Astrocyte (in vitro differentiated cells and primary cell): ENCODE measurements at regions not wholly inside any gene's neighbourhood (a gene's known extent, or its start where the extent isn't known, plus 50 kb on each side); places are given as distances from the start of the nearest gene placed in this dataset.

Experiments
- EZH2 ChIP-seq: IDR thresholded peaks from 2 replicates; pipeline ENCODE4 v1.6.1; 2012; ENCODE audit warnings: mild to moderate bottlenecking, low read length, inconsistent platforms; ENCODE audit not compliant: insufficient read depth
- TF ChIP-seq, protein P1 (sequence below): IDR thresholded peaks from 2 replicates; pipeline ENCODE4 v1.5.1; 2011; ENCODE audit warnings: low read depth, mild to moderate bottlenecking, inconsistent platforms, low read length, moderate library complexity; ENCODE audit not compliant: insufficient read depth

DNA sequence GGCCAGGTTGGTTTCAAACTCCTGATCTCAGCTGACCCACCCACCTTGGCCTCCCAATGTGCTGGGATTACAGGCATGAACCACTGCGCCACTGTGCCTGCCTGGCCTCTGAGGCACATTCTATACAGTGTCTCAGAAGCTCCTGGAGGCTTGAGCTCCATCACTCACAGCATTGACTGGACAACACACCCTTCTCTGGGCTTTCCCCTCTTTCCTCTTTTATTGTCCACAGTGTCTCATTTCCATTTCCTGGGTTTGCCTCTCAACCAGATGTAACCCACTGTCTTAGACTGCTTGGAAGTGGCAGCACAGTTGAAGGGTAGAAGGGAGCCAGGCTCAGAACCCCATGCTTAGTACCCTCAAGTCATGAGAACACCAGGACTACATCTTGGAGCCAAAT, 208.1 kb downstream of the MTX2 start:
- TF ChIP-seq, protein P1, sequence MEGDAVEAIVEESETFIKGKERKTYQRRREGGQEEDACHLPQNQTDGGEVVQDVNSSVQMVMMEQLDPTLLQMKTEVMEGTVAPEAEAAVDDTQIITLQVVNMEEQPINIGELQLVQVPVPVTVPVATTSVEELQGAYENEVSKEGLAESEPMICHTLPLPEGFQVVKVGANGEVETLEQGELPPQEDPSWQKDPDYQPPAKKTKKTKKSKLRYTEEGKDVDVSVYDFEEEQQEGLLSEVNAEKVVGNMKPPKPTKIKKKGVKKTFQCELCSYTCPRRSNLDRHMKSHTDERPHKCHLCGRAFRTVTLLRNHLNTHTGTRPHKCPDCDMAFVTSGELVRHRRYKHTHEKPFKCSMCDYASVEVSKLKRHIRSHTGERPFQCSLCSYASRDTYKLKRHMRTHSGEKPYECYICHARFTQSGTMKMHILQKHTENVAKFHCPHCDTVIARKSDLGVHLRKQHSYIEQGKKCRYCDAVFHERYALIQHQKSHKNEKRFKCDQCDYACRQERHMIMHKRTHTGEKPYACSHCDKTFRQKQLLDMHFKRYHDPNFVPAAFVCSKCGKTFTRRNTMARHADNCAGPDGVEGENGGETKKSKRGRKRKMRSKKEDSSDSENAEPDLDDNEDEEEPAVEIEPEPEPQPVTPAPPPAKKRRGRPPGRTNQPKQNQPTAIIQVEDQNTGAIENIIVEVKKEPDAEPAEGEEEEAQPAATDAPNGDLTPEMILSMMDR, result no peak
- TF ChIP-seq EZH2, result no peak
